ENCODE measurements at regions not wholly inside any gene's neighbourhood (a gene's known extent, or its start where the extent isn't known, plus 50 kb on each side); places are given as distances from the start of the nearest gene placed in this dataset.
"Not testable (repeated sequence)": the region's sequence is repeated elsewhere in the genome, so short reads cannot be mapped to it uniquely, and the experiment has no call there.

DNA sequence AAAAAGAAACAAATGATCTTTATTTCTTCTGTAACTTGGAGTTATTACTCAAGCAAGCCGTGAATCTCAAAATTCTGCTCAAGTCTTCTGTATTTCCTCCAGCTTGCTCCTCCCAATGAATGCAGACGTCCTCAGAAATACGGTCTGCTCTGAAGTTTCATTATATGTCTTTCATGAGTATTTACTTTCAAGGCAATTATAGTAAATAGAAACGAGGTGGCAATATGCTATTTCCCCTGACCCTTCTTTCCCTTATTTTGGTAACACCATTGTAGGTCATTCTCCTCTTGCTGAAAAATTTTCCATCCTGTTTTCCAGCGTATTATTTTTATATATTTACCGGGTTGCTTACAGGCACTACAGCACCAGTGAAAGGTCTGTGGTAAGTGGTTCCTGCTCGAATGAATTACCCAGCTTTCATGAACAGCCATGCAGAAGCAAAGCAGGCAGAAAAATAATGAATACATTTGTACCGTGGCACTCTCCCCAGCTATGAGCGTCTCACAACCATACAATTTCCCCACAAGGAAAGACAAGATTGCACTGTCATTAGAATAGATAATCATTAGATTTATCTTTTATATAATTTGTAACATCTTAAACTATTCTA, 350.9 kb upstream of the PKN2 start:
- Histone ChIP-seq H3K4me3 (ENCODE audit: severe bottlenecking) (no peak overlapping the region), H3K4me1 (ENCODE audit: insufficient read depth, poor library complexity, severe bottlenecking) (no peaks in the 10 kb centered on the region), H3K27ac (ENCODE audit: poor library complexity, severe bottlenecking) (no peak overlapping the region), H3K27me3 (ENCODE audit: insufficient read depth, poor library complexity, severe bottlenecking) (no peaks in the 10 kb centered on the region), H3K36me3 (ENCODE audit: low read depth) (no peaks in the 10 kb centered on the region), H3K9me3 (ENCODE audit: severe bottlenecking) (no peaks in the 10 kb centered on the region)
- ATAC-seq (ENCODE audit: low read depth) (no peak), DNase-seq (ENCODE audit: low spot score) (no peak)
- TF ChIP-seq, protein P1, sequence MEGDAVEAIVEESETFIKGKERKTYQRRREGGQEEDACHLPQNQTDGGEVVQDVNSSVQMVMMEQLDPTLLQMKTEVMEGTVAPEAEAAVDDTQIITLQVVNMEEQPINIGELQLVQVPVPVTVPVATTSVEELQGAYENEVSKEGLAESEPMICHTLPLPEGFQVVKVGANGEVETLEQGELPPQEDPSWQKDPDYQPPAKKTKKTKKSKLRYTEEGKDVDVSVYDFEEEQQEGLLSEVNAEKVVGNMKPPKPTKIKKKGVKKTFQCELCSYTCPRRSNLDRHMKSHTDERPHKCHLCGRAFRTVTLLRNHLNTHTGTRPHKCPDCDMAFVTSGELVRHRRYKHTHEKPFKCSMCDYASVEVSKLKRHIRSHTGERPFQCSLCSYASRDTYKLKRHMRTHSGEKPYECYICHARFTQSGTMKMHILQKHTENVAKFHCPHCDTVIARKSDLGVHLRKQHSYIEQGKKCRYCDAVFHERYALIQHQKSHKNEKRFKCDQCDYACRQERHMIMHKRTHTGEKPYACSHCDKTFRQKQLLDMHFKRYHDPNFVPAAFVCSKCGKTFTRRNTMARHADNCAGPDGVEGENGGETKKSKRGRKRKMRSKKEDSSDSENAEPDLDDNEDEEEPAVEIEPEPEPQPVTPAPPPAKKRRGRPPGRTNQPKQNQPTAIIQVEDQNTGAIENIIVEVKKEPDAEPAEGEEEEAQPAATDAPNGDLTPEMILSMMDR (IDR thresholded peaks at IDR 0.05; ENCODE audit: poor library complexity, severe bottlenecking), result no peak

- TF ChIP-seq, protein P1 (IDR thresholded peaks at IDR 0.05; ENCODE audit: poor library complexity, severe bottlenecking), result no peak
- H3K27me3 ChIP-seq (ENCODE audit: insufficient read depth, poor library complexity, severe bottlenecking), result no peaks in the 10 kb centered on the region
- ATAC-seq (ENCODE audit: low read depth) (no peak), DNase-seq (ENCODE audit: low spot score) (no peak)
- H3K4me1 ChIP-seq (ENCODE audit: insufficient read depth, poor library complexity, severe bottlenecking), result no peaks in the 10 kb centered on the region
- H3K27ac ChIP-seq (ENCODE audit: poor library complexity, severe bottlenecking), result no peak overlapping the region
- no peaks in the 10 kb centered on the region for H3K36me3 ChIP-seq (ENCODE audit: low read depth)
- no peak overlapping the region for H3K4me3 ChIP-seq (ENCODE audit: severe bottlenecking)
- H3K9me3 ChIP-seq (ENCODE audit: severe bottlenecking), result no peaks in the 10 kb centered on the region
These were observed 342.6 kb upstream of the PKN2 start for GRCh38 chr1:88341447-88341846.

GRCh38 chr1:88342081-88342480, 342.0 kb upstream of the PKN2 start:
- not testable (repeated sequence) for ATAC-seq (ENCODE audit: low read depth); H3K27me3 ChIP-seq (ENCODE audit: insufficient read depth, poor library complexity, severe bottlenecking); H3K9me3 ChIP-seq (ENCODE audit: severe bottlenecking); H3K36me3 ChIP-seq (ENCODE audit: low read depth); DNase-seq (ENCODE audit: low spot score); H3K27ac ChIP-seq (ENCODE audit: poor library complexity, severe bottlenecking); H3K4me3 ChIP-seq (ENCODE audit: severe bottlenecking); H3K4me1 ChIP-seq (ENCODE audit: insufficient read depth, poor library complexity, severe bottlenecking)

- Histone ChIP-seq H3K4me3 (ENCODE audit: severe bottlenecking) (no peak overlapping the region), H3K4me1 (ENCODE audit: insufficient read depth, poor library complexity, severe bottlenecking) (no peaks in the 10 kb centered on the region), H3K27me3 (ENCODE audit: insufficient read depth, poor library complexity, severe bottlenecking) (peaks cover 3% of the 10 kb centered on the region), H3K27ac (ENCODE audit: poor library complexity, severe bottlenecking) (no peak overlapping the region), H3K36me3 (ENCODE audit: low read depth) (no peaks in the 10 kb centered on the region), H3K9me3 (ENCODE audit: severe bottlenecking) (no peaks in the 10 kb centered on the region)
- ATAC-seq (ENCODE audit: low read depth) (no peak), DNase-seq (ENCODE audit: low spot score) (no peak)
- TF ChIP-seq, protein P1 (IDR thresholded peaks at IDR 0.05; ENCODE audit: poor library complexity, severe bottlenecking), result no peak
These were observed 333.4 kb upstream of the PKN2 start for GRCh38 chr1:88350648-88351047.

DNA sequence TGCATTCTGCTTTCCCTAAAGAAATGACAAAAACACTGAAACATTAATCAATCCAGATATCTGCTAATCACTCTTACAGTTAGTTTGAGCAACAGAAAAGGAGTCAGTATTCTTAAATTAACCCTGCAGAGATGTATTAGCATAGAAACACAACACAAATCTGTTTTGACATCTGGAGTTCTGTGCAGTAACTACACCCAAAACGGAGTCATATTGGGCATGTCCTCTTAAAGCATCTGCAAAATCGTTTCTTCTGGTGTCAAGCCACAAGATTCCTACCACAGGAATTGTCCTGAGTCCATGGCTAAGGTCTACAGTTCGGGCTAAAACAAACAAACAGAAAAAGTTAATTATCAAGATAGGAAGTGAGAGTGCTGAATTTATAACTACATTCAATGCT, 332.1 kb upstream of the PKN2 start:
- no peak overlapping the region for H3K4me3 ChIP-seq (ENCODE audit: severe bottlenecking)
- H3K4me1 ChIP-seq (ENCODE audit: insufficient read depth, poor library complexity, severe bottlenecking), result no peaks in the 10 kb centered on the region
- DNase-seq (ENCODE audit: low spot score) (no peak), ATAC-seq (ENCODE audit: low read depth) (no peak)
- H3K27ac ChIP-seq (ENCODE audit: poor library complexity, severe bottlenecking), result no peak overlapping the region
- H3K27me3 ChIP-seq (ENCODE audit: insufficient read depth, poor library complexity, severe bottlenecking), result peaks cover 3% of the 10 kb centered on the region
- TF ChIP-seq, protein P1 (IDR thresholded peaks at IDR 0.05; ENCODE audit: poor library complexity, severe bottlenecking), result no peak
- H3K9me3 ChIP-seq (ENCODE audit: severe bottlenecking), result no peaks in the 10 kb centered on the region
- no peaks in the 10 kb centered on the region for H3K36me3 ChIP-seq (ENCODE audit: low read depth)

Data from RWPE2 (cell line).